Neutrophil (primary cell): ENCODE measurements at regions not wholly inside any gene's neighbourhood (a gene's known extent, or its start where the extent isn't known, plus 50 kb on each side); places are given as distances from the start of the nearest gene placed in this dataset.
"Not testable (repeated sequence)": the region's sequence is repeated elsewhere in the genome, so short reads cannot be mapped to it uniquely, and the experiment has no call there.

Source experiments
- H3K27ac ChIP-seq: fragments of 200-600 bp; sonication (generic); 2 replicates; pipeline ENCODE4 v1.5.1; 2016; ENCODE audit warnings: mild to moderate bottlenecking, moderate library complexity
- H3K27me3 ChIP-seq: fragments of 200-600 bp; sonication (generic); 2 replicates; pipeline ENCODE4 v1.6.0; 2016; ENCODE audit warnings: mild to moderate bottlenecking
- H3K36me3 ChIP-seq: fragments of 200-600 bp; sonication (generic); 2 replicates; pipeline ENCODE4 v1.5.1; 2017
- H3K4me1 ChIP-seq, 2 experiments: fragments of 200-600 bp in 1 of 2; sonication (generic) in 1 of 2; 1 replicate in 1 of 2; 2 replicates in 1 of 2; pipeline versions ENCODE4 v1.5.1 to v1.6.1; 2013 to 2016; ENCODE audit warnings: low read depth in 1 of 2, low read length in 1 of 2, mild to moderate bottlenecking in 1 of 2, moderate library complexity in 1 of 2; ENCODE audit not compliant: control insufficient read depth in 1 of 2, insufficient read depth in 1 of 2
- H3K4me3 ChIP-seq, 2 experiments: fragments of 200-600 bp in 1 of 2; sonication (generic) in 1 of 2; 1 replicate in 1 of 2; 2 replicates in 1 of 2; pipeline ENCODE4 v1.5.1; 2013 to 2016; ENCODE audit warnings: low read depth in 1 of 2, low read length in 1 of 2, mild to moderate bottlenecking in 1 of 2, moderate library complexity in 1 of 2
- H3K9me3 ChIP-seq: fragments of 200-600 bp; sonication (generic); 2 replicates; pipeline ENCODE4 v1.5.1; 2016
- TF ChIP-seq, protein P1 (sequence below): fragments of 200-600 bp; sonication (generic); IDR thresholded peaks from 2 replicates; pipeline ENCODE4 v1.5.1; 2016; ENCODE audit warnings: antibody characterized with exemption

DNA sequence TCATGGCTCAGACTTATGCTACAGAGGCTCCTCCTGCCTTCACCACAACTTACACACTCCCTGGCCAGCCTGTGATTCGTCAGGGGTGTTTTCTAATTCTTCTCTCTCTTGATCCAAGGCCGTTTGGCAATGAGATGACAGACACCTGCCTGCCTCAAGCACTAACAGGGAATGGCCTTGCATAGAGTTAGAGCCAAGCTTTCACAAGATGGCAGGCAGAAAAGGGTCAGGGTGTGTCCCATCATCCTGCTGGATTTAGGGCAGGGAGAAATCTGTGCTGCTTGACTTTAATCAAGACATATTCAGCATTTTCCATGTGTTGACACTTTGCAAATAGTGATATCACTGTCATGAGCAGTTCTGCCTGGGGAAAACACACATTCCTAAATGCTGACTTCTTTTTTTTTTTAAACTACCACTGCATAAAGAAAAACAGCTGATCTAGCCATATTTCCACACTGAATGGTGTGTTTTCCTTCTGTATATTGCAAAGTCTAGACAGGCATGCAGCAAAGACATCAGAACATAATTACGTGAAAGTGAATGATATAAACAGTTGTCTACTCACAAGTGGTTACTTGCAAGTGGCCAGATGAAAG is 95.0 kb upstream of the SLC25A48 start:
- H3K27me3 ChIP-seq, result no peaks in the 10 kb centered on the region
- no peaks in the 10 kb centered on the region for H3K9me3 ChIP-seq
- no peak overlapping the region for H3K27ac ChIP-seq
- no peaks in the 10 kb centered on the region for H3K36me3 ChIP-seq
- no peak overlapping the region for H3K4me3 ChIP-seq
- TF ChIP-seq, protein P1, sequence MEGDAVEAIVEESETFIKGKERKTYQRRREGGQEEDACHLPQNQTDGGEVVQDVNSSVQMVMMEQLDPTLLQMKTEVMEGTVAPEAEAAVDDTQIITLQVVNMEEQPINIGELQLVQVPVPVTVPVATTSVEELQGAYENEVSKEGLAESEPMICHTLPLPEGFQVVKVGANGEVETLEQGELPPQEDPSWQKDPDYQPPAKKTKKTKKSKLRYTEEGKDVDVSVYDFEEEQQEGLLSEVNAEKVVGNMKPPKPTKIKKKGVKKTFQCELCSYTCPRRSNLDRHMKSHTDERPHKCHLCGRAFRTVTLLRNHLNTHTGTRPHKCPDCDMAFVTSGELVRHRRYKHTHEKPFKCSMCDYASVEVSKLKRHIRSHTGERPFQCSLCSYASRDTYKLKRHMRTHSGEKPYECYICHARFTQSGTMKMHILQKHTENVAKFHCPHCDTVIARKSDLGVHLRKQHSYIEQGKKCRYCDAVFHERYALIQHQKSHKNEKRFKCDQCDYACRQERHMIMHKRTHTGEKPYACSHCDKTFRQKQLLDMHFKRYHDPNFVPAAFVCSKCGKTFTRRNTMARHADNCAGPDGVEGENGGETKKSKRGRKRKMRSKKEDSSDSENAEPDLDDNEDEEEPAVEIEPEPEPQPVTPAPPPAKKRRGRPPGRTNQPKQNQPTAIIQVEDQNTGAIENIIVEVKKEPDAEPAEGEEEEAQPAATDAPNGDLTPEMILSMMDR, result no peak
- H3K4me1 ChIP-seq, result no peaks in the 10 kb centered on the region

DNA sequence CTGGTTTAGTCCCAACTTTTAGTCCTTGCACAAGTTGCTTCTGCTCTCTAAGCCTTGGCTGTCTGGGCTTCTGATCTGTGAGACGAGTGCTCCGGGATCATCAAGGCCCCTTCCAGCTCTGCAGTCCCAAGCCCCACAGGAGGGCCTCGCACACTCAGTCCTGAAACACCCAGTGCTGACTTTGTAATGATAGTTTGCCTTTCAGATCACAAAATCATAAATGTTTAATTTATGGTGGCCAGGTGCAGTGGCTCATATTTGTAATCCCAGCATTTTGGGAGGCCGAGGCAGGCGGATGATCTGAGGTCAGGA is 95.9 kb upstream of the SLC25A48 start:
- TF ChIP-seq, protein P1, result no peak
- no peak overlapping the region for H3K4me3 ChIP-seq

DNA sequence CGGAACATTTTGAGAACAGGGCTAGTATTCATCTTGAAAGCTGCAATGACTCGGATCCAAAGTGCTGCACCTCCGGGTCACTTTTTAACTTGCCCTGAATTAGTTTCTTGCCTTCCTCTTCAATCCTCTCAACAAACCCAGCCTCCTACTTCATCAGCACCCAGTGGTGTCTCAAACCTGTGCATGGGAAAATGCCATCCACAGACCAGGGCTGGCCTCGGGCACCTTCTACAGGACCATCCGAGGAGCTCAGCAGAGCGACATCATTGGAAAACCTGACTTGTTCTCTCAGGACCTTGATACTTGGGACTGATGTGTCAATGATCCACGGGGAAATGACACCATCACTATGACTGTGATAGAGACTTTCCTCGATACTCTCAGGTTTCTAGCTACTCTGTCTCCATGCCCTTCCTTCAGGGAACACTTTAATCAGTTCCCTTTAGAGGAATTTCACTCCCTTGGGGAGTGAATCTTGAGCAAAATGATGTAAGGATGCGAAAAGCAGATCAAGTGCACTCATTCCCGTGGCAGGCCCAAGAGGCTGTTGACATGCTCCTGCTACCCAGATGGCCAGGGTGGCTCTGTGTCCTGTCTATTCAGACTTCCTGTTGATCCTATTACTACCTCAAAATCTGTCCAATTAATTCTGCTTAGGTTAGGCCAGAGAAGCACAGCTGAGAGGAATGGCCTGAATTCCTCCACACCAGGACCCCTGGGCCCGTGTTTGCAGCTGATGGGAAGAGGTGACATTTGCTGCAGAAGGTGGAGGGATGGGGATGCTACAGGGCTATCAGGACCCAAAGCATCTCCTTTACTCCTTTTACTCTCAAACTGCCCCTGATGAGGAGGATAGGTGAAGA is 96.5 kb upstream of the SLC25A48 start:
- H3K4me3 ChIP-seq, result no peak overlapping the region
- H3K9me3 ChIP-seq, result no peaks in the 10 kb centered on the region
- H3K36me3 ChIP-seq, result no peaks in the 10 kb centered on the region
- TF ChIP-seq, protein P1, result no peak
- H3K27me3 ChIP-seq, result no peaks in the 10 kb centered on the region
- no peaks in the 10 kb centered on the region for H3K4me1 ChIP-seq
- no peak overlapping the region for H3K27ac ChIP-seq

More for the DNA sequence above, 95.9 kb upstream of the SLC25A48 start:
- H3K4me1 ChIP-seq, result no peaks in the 10 kb centered on the region
- no peaks in the 10 kb centered on the region for H3K9me3 ChIP-seq
- H3K36me3 ChIP-seq, result no peaks in the 10 kb centered on the region
- H3K27ac ChIP-seq, result no peak overlapping the region
- no peaks in the 10 kb centered on the region for H3K27me3 ChIP-seq

DNA sequence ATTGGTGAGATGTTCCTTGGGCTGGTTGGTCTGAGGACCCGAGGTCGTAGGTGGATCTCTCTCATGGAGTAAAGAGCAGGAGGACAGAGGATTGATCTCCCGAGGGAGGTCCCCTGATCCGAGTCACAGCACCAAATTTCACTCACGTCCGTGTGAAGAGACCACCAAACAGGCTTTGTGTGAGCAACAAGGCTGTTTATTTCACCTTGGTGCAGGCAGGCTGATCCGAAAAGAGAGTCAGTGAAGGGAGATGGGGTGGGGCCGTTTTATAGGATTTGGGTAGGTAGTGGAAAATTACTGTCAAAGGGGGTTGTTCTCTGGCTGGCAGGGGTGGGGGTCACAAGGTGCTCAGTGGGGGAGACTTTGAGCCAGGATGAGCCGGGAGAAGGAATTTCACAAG is 97.5 kb upstream of the SLC25A48 start:
- not testable (repeated sequence) for H3K27ac ChIP-seq, H3K4me1 ChIP-seq, H3K4me3 ChIP-seq, H3K9me3 ChIP-seq, H3K36me3 ChIP-seq, H3K27me3 ChIP-seq

DNA sequence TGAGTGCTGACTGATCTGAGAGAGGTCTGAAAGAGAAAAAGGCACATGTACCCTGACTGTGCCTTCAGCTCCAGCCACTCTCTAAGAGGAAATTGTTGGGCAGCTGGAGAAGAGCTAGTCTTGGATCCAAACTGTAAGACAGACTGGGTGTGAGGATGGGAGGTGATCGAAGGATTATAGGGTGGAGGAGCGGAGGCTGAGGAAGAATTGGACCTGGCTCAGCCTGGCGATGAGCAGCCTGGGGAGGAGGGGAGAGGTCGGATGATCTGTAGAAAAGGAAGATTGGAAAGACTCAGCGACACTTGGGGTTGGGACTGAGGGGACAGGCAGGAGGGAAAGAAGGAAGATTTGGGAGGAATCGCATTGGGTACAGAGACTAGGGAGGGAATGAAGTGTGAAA is 98.6 kb upstream of the SLC25A48 start:
- Histone ChIP-seq H3K4me3 (no peak overlapping the region), H3K36me3 (no peaks in the 10 kb centered on the region), H3K27ac (no peak overlapping the region), H3K27me3 (no peaks in the 10 kb centered on the region), H3K4me1 (no peaks in the 10 kb centered on the region), H3K9me3 (no peaks in the 10 kb centered on the region)
- TF ChIP-seq, protein P1, result no peak

DNA sequence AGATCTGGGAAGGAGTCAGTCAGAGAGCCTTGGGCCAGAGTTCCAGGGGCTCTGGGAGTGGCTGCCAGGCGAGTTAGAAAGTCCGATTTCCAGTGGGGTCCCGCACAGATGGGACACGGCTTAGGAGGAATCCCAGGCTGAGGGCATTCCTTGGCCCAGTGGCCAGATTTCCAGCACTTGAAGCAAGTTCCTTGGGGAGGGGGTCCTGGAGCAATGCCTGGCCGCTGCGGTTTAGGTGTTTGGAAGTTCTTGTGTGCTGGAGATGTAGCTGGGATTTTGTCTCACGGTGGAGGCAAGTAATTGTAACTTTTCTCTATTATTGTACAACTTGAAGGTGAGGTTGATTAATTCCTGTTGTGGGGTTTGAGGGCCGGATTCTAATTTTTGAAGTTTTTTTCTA is 99.5 kb upstream of the SLC25A48 start:
- H3K4me1 ChIP-seq, H3K36me3 ChIP-seq, H3K9me3 ChIP-seq, H3K27ac ChIP-seq, H3K27me3 ChIP-seq, H3K4me3 ChIP-seq: not testable (repeated sequence)

DNA sequence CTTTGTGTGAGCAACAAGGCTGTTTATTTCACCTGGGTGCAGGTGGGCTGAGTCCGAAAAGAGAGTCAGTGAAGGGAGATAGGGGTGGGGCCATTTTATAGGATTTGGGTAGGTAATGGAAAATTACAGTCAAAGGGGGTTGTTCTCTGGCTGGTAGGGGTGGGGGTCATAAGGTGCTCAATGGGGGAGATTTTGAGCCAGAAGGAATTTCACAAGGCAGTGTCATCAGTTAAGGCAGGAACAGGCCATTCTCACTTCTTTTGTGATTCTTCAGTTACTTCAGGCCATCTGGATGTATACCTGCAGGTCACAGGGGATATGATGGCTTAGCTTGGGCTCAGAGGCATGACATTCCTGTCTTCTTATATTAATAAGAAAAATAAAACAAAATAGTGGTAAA is 103.4 kb upstream of the SLC25A48 start:
- H3K4me3 ChIP-seq, H3K9me3 ChIP-seq, H3K36me3 ChIP-seq, H3K4me1 ChIP-seq, H3K27ac ChIP-seq, H3K27me3 ChIP-seq: not testable (repeated sequence)

DNA sequence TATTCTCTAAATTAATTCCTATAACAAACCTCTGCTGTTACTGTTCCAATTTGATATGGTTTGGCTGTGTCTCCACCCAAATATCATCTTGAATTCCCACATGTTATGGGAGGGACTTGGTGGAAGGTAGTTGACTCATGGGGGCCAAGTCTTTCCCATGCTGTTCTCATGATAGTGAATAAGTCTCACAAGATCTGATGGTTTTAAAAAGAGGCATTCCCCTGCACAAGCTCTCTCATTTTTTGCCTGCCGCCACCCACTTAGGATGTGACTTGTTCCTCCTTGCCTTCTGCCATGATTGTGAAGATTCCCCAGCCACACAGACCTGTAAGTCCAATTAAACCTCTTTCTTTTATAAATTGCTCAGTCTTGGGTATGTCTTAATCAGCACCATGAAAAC is 104.3 kb upstream of the SLC25A48 start:
- not testable (repeated sequence) for H3K27me3 ChIP-seq, H3K4me1 ChIP-seq, H3K36me3 ChIP-seq, H3K9me3 ChIP-seq, H3K27ac ChIP-seq, H3K4me3 ChIP-seq
